GM12878 (cell line): ENCODE measurements at regions not wholly inside any gene's neighbourhood (a gene's known extent, or its start where the extent isn't known, plus 50 kb on each side); places are given as distances from the start of the nearest gene placed in this dataset.

Source experiments
- TF ChIP-seq, protein P1 (sequence below): IDR thresholded peaks from 2 replicates; pipeline ENCODE4 v1.6.1; 2011; ENCODE audit warnings: low read depth, low read length, improper control_type of control experiment, borderline replicate concordance
- TF ChIP-seq, protein P2 (sequence below): IDR thresholded peaks from 2 replicates; pipeline ENCODE4 v1.6.1; 2011; ENCODE audit warnings: low read depth, mild to moderate bottlenecking, low read length, moderate library complexity, borderline replicate concordance; ENCODE audit errors: extremely low read depth

DNA sequence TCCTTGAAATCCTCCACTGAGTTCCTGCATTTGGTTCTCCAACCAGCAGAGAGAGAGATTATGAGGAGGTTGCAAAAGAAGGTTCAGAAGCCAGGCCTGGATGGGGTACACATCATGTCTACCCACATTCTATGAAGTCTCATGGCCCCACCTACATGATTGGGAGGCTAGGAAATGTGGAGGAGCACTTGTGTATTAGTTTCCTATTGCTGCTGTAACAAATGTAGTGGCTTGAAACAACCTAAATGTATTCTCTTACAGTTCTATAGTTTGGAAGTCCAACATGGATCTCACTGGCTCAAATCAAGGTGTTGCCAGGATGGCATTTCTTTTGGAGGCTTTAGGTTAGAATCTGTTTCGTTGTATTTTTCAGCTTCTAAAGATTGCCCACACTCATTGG is 134.2 kb upstream of the ZNF648 start:
- TF ChIP-seq, protein P1, sequence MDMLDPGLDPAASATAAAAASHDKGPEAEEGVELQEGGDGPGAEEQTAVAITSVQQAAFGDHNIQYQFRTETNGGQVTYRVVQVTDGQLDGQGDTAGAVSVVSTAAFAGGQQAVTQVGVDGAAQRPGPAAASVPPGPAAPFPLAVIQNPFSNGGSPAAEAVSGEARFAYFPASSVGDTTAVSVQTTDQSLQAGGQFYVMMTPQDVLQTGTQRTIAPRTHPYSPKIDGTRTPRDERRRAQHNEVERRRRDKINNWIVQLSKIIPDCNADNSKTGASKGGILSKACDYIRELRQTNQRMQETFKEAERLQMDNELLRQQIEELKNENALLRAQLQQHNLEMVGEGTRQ: no peak
- TF ChIP-seq, protein P2, sequence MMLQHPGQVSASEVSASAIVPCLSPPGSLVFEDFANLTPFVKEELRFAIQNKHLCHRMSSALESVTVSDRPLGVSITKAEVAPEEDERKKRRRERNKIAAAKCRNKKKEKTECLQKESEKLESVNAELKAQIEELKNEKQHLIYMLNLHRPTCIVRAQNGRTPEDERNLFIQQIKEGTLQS: no peak
